Mammary epithelial cell (primary cell): ENCODE measurements at regions not wholly inside any gene's neighbourhood (a gene's known extent, or its start where the extent isn't known, plus 50 kb on each side); places are given as distances from the start of the nearest gene placed in this dataset.

ENCODE experiments used
- EZH2 ChIP-seq: IDR thresholded peaks from 2 replicates; pipeline ENCODE4 v1.6.1; 2012; ENCODE audit warnings: low read length, inconsistent platforms, borderline replicate concordance
- TF ChIP-seq, protein P1 (sequence below), 2 donors: IDR thresholded peaks in 1 of 2; conservative IDR thresholded peaks in 1 of 2; 2 replicates each; pipeline ENCODE4 v1.5.1; 2011 to 2012; ENCODE audit warnings: inconsistent platforms in 2 of 2, low read length in 2 of 2, mild to moderate bottlenecking in 2 of 2, control low read depth in 1 of 2, low read depth in 1 of 2; ENCODE audit not compliant: insufficient read depth in 1 of 2; ENCODE audit errors: extremely low read depth in 1 of 2

- TF ChIP-seq, protein P1, sequence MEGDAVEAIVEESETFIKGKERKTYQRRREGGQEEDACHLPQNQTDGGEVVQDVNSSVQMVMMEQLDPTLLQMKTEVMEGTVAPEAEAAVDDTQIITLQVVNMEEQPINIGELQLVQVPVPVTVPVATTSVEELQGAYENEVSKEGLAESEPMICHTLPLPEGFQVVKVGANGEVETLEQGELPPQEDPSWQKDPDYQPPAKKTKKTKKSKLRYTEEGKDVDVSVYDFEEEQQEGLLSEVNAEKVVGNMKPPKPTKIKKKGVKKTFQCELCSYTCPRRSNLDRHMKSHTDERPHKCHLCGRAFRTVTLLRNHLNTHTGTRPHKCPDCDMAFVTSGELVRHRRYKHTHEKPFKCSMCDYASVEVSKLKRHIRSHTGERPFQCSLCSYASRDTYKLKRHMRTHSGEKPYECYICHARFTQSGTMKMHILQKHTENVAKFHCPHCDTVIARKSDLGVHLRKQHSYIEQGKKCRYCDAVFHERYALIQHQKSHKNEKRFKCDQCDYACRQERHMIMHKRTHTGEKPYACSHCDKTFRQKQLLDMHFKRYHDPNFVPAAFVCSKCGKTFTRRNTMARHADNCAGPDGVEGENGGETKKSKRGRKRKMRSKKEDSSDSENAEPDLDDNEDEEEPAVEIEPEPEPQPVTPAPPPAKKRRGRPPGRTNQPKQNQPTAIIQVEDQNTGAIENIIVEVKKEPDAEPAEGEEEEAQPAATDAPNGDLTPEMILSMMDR (conservative IDR thresholded peaks at IDR 0.05 in 1 of 2, IDR thresholded peaks at IDR 0.05 in 1 of 2; ENCODE audit: extremely low read depth in 1 of 2, insufficient read depth in 1 of 2, low read depth in 1 of 2, low read length in 2 of 2), result no peak
- TF ChIP-seq EZH2, result no peak
Measured at GRCh38 chr21:38936240-38936639, 130.5 kb downstream of the ETS2 start.
